ENCODE measurements at regions not wholly inside any gene's neighbourhood (a gene's known extent, or its start where the extent isn't known, plus 50 kb on each side); places are given as distances from the start of the nearest gene placed in this dataset.
"Not testable (repeated sequence)": the region's sequence is repeated elsewhere in the genome, so short reads cannot be mapped to it uniquely, and the experiment has no call there.

DNA sequence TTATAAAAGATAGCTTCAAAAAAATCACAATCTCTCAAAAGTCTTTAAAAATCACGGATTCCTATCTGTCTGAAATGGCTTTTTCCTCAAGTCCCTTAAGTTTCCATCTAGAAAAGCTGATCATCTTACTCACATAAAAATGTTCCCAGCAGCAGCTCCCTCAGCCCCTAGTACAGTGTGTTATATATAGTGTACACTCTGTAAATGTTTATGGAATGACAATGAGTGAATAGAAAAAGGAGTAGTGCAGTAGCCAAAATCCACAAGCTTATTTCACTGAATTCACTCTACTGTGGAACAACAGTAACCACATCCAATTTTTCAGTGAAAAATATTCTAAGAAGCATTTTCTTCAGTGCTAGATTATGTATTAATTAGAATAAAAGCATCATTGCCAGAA lies 609.4 kb downstream of the DTWD2 start:
- DNase-seq (ENCODE audit: low read depth) = no peak

DNA sequence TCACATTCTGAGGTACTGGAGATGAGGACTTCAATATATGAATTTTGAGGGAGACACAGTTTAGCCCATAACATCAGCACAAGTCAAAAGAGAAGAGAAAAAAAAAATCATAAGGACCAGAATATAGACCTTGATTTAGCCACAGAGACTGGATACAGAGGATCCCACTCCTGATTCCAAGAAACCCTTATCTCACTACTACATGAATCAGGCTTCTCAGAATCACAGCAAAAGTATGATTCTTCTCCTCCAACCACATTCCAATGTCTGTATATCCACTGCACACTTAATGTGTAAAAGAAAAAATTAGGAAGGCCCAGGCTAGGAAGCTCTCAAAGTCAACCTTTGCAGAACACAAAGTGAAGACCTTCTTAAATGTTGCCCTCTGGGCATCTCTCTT lies 610.9 kb downstream of the DTWD2 start:
- no peak for DNase-seq (ENCODE audit: low read depth)

DNA sequence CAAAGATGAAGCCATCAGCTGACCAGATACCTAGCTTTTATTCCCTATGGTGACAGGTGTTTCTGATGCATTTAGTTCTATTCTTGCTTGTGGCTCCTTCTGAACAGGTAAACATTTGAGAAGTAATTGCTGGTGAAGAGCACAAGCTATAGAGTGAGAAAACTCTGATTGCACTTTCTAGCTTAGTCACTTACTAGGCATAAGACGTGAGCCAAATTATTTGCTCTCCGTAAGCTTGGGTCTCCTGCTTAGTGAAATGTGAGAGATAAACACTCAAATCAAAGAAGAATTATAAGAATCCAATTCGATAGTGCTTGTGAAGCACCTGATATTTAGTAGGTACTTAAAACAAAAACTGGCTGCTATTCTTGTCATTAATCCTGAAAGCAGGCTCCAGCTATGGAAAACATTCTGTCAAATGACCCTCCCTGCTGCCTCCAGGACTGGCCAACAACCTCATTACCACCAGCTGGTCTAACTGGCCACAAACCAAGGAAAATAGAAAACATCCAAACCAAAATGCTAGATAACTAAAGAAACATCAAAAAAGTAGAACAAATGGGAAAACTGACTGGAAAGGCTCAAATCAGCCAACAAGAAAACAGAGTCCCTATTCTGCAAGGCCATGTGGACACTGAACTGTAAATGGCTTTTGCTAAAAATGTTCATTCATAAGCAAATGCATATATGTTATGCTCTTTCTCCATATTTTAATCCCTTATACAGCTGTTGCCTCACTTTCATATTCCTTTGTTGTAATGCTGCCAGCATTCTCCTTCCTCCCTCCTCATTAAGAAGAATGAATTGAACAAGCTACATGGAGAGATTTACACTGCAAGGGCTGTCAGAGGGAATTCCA lies 616.1 kb downstream of the DTWD2 start:
- no peak for DNase-seq (ENCODE audit: low read depth)

DNA sequence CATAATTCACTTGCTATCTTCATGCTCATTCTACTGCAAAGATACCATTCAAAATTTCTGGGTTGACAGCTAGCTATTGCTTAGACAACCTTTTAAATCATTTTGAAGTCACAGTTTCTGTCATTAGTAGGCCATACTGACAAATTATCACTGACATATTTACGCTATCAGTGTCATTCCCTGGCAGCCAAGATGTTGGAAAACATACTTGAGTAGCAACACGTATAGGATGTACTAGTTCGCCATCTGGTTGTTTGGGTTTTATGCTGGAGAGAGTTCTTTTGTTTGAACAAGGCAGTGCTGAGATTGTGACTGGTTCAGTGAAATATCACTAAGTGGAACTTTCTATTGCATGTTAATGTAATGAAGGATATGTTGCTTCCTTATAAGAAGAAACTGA lies 621.9 kb downstream of the DTWD2 start:
- no peak for DNase-seq (ENCODE audit: low read depth)

DNA sequence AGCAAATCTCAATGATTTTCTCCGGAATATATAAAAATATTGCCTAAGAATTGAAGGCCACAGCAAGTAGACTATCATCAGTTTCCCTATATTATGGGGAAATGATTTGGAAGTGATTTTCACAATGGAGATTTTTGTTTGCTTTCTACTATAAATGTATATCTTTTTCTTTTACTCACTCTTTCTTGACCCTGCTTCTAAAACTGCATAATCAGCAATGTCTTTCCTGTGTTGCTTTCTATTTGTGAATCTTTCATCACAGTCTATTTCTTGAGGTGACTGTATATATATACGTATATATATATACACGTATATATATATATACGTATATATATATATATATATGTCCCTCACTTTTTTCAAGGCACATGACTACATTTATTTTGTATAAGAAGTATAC lies 622.6 kb downstream of the DTWD2 start:
- no peak for DNase-seq (ENCODE audit: low read depth)

DNA sequence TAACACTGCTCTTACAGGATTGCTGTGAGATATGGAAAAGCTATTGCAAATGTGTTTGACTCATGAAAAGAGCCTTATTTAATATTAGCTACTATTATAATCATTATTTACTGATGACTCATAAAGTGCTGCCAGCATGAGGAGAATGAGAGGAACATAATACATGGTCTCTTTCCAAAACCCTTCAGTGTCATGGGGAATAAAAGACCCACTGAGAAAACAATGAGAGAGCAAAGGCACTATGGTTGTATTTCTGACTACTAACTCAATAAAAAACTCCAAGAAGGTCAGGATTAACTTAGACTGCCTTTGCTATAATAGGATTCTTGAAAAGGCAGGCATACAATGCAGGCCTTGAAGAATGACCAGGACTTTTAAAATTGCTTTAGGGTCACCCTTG lies 633.5 kb downstream of the DTWD2 start:
- no peak for DNase-seq (ENCODE audit: low read depth)

DNA sequence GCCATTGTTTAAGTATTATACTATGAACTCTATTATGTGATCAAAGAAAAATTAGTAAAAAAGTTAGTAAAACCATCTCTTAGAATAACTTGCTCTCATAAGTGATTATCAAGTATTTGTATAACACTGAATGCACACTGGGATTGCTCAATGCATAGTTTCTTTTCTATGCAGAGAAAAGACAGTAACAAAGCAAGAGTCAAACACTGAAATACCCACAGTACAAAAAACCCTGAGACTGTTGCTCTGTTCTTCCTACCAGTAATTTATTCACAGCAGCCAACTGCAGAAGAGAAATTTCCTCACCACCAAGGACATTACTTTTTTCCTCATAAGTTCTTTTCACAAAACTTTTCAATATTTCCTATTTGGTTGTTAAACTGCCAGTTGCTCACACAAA lies 634.4 kb downstream of the DTWD2 start:
- no peak for DNase-seq (ENCODE audit: low read depth)

DNA sequence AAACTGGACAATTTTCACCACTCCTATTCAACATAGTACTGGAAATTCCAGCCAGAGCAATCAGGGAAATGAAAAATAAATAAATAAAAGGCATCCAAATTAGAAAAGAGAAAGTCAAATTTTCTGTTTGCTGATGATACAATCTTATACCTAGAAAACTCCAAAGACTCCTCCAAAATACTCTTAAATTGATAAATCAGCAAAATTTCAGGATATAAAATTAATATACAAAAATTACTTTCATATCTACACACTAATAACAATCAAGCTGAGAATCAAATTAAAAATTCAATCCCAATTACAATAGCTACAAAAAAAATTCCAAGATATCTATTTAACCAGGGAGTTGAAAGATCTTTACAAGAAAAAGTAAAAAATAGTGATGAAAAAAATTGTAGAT lies 651.9 kb downstream of the DTWD2 start:
- no peak for DNase-seq (ENCODE audit: low read depth)

DNA sequence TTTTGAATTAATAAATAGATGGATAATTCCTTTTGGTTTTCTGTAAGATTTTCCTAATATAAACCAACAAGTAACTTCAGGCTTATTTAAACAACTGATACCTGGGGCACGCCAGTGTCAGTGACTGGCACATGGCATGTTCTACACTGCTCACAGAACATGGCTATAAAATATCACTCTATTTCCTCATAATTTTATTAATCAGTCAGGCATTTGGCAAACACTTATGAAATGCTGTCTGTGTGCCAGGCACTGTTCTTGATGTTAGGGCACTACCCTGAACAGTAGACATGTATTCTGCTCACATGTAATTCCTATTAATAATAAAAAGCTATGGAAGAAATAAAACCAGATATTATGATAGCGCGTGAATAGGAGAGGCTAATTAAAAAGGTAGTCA lies 661.0 kb downstream of the DTWD2 start:
- DNase-seq (ENCODE audit: low read depth) = no peak

DNA sequence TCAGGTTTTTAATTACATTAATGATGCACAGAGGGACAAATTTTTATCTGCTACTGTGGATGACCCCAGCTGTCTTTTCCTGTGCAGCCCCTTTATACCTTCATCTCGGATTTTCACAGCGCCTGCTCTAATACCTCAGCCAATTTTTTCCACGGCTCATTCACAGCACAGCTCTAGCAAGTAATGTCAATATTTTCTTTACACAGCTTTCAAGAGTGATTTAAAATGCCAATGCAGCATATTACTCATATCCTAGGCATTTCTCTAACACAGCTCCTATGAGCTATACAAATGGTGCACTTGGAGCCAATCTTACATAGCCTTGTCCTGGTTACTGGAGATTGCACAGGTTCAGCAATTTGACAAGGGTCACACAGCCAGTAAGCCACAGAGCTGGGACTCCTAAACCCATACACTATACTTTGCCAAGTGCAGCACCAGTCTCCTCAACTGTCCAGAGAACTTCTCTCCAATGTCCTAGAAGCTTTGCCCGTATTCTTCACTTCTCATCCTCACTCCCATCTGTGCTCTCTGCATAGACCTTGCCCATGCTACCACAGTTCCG lies 661.8 kb downstream of the DTWD2 start:
- DNase-seq (ENCODE audit: low read depth) = no peak

DNA sequence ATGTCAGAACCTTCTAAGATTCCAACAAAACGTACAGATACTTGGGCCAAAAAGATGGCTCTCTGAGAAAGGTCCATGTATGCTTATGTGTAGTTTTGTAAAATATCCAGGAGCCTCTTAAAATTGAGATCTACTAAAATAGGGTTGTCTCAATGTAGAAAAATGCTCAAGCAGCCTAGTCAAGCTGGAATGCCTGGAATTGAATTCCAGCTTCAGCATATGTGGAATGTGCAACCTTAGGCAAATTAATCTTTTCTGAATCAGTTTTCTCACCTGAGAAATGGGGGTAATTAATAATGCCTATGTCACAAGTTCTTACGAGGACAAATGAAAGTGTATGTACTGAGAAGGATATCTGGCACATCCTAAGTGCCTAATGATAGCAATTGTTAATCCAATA lies 662.4 kb downstream of the DTWD2 start:
- no peak for DNase-seq (ENCODE audit: low read depth)

DNA sequence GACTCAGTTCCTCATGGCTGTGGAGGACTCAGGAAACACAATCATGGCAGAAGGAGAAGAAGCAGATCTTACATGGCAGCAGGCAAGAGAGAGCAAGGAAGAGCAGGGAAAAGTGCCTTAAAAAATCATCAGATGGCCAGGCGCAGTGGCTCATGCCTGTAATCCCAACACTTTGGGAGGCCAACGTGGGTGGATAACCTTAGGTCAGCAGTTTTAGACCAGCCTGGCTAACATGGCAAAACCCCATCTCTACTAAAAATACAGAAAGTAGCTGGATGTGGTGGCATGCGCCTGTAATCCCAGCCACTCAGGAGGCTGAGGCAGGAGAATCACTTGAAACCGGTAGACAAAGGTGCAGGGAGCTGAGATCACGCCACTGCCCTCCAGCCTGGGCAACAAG lies 664.6 kb downstream of the DTWD2 start:
- DNase-seq (ENCODE audit: low read depth) = not testable (repeated sequence)

DNA sequence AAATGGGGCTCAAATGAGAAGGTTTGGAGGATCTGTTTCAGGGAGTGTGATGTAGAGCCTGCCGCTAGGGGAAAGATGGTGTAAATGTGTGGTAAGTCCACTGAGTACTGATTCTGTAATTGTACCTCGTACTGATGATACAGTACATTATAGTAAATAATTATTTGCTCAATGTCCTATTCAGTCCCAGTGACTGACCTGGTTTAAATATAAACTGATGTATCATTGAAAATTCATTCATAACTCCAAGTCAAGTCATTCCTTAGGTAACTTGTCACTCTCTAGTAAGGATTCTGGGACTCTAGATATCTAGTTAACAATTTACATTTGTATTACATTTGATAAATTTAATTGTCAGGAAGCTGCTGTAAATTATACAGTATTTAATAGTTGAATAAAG lies 667.3 kb downstream of the DTWD2 start:
- DNase-seq (ENCODE audit: low read depth) = no peak

DNA sequence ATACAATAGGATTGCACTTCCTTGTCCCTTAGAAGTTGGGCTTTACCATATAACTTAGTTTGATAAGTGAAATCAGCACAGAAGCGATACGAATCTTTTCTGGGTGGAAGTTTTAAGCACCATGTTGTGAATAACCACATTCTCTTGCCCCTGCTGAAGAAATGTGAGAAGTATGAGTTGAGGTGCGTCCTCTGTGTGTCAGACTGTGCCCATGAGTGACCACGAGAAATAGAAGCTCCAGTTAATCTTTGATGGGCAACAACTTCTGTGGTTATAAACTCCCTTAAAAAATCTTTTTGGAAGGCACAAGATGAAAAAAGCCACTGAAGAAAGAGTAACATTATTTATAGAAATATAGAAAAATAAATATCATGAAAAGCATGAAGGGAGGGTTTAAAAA lies 668.2 kb downstream of the DTWD2 start:
- no peak for DNase-seq (ENCODE audit: low read depth)

DNA sequence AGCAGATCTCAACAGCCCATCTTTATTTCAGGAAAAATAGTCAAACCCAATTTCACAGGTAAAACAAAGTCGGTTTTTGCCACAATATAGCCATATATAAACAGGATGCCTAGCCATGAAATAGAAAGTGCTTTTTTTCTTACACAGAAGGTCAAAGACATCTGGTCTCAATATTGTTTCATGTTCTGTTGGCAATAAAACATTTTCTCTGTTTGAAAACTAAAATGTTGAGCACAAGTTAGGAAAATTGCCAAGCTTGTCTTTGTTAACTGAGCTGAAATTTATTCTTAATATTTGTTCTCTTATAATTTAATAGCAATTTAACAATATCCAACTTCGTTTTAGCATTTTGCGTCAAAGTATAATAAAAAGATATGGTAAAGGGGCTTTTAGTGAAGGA lies 673.4 kb downstream of the DTWD2 start:
- DNase-seq (ENCODE audit: low read depth) = no peak

DNA sequence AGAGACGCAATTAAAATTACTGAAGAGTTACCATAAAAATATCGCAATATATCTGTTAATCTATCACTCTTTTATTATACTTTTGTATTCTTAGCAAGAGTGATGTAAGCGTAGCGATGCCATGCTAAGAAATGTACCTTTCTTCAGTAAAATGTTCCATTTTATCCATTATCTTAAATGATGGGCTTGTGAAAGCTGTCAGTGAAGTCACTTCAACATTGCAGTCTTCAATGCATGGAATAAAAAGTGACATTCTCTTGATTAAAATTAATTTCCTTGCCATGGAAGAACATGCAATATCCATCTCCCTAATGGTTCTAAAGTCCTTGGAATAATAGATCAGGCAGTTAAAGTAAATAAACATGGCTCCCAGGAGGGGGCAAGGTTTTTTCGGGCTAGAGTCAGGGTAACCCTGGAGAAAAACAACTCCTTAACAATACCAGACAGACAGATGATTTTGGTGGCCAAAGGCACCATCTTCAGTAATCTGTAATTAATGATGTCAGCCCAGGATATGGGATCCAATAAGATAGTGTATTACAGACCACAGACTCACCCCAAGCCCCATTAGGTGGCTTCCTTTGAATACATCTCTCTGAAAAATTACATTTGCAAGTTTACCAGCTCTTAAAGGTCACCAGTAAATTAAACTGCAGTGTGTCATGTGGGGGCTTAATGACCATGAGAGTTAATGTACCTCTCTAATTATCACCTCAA lies 677.1 kb downstream of the DTWD2 start:
- no peak for DNase-seq (ENCODE audit: low read depth)

DNA sequence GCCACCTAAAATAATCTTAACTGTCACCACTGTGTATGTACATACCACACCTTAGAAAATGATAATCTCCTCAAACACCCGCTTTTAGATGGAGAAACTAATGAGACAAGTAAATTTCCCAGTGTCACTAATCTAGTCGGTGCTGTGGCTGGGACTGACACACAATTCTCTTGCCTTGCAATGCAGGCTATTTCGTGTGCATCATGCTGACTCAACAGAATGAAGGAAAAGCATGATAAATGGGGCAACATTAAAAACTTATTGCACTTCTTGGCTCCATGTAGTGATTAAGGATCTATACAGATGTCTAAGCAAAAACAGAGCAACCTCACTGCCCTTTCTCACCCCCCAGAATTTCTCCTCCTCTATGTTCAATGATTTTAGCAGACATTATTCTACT lies 677.9 kb downstream of the DTWD2 start:
- DNase-seq (ENCODE audit: low read depth) = no peak

DNA sequence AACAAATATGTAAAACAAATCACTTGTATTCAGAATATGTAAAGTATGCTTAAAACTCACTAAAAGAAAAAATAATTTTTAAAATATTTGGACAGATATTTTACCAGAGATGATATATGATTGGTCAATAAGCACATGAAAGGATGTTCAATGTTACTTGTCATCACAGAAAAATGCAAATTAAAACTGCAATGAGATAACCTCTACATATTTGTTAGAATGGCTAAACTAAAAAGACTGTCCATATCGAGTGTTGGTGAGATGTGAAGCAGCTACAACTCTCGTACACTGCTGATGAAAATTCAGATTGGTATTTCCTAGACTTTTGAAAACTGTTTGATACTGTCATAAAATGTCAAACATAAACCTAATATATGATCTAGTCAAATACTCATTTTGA lies 685.1 kb downstream of the DTWD2 start:
- DNase-seq (ENCODE audit: low read depth) = no peak

DNA sequence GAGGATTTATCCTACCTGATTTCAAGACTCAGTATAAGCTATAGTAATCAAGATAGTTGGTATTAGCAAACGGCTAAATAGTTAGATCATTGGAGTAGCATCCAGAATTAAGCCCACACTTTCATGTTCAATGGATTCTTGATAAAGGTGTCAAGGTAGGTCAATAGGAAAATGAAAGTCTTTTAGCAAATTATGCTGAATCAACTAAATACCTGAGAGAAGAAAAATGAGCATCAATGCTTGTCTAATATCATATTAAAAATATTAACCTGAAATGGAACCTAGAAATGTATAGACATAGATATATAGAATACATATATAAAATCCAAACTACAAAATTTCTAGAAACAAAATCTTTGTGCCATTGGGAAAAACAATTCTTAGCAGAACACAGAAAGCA lies 685.6 kb downstream of the DTWD2 start:
- no peak for DNase-seq (ENCODE audit: low read depth)

DNA sequence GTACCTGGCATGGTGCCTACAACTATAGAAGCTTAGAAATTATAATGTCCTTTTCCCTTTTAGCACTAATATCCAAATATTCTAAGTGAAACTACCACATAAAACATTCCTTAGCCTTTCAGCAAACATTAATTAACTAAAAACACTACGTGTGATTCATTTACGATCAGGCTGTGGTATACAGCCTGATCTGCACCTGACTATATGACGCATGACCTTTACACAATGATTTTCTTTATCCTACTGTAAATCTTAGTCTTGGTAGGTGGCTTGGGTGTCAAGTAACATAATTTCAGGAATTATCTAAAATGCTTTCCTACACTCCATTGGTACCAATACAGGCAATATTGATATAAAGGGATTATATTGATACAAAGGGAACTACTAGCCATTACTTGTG lies 686.7 kb downstream of the DTWD2 start:
- no peak for DNase-seq (ENCODE audit: low read depth)

DNA sequence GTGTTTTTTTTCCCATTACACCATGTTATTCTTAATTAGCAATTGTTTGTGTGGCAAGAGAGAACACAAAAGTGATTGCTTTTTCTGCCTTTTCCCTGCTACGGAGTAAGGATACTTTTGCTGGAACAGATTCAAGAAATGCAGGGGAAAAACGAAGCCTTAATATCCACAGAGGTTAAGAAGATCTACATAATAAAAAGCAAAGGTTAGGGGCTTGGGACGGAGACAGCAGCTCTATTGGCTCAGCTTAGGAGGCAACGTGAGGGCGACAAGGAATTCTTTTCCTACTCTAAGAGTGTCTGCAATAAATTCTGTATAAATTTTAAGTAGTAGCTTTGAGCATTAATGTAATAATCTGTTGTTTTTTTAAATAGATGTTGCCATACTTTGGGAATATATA lies 693.3 kb downstream of the DTWD2 start:
- no peak for DNase-seq (ENCODE audit: low read depth)

DNA sequence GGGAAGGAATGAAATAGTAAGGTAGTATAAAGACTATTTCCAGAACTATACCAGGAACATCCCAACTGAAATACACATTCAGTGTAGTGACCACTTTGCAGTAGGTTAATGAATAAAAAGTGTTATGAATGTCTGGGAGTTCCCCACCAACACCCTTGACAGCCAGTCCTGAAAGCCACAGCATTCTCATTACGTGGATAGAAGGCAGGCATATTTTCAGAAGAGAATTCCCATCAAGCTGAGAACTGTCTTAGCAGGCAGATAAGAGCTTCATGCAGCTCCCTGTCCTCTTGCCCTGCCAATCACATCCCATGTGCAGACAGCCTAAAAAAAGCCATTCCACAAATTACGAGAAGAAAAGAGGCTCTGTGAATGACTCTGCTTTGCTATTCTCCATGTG lies 695.0 kb downstream of the DTWD2 start:
- no peak for DNase-seq (ENCODE audit: low read depth)

DNA sequence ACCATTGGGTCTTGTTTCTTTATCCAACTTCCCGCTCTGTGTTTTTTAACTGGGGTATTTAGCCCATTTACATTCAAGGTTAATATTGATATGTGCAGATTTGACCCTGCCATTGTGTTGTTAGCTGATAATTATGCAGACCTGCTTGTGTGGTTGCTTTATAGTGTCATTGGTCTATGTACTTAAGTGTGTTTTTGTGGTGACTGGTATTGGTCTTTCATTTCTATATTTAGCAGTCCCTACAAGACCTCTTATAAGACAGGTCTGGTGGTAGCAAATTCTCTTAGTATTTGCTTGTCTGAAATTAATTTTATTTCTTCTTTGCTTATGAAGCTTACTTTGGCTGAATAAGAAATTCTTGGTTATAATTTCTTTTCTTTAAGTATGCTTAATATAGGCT lies 698.1 kb downstream of the DTWD2 start:
- DNase-seq (ENCODE audit: low read depth) = no peak

Measured in M059J (cell line).